OCI-LY3 (cell line): ENCODE measurements at regions not wholly inside any gene's neighbourhood (a gene's known extent, or its start where the extent isn't known, plus 50 kb on each side); places are given as distances from the start of the nearest gene placed in this dataset.

Source experiments
- H2AFZ ChIP-seq: fragments of 200-600, 300-600 bp; shearing (Covaris generic); 2 replicates; pipeline ENCODE4 v1.6.0; 2014; ENCODE audit warnings: antibody characterized with exemption, low read depth, low read length
- H3K27ac ChIP-seq: fragments of 200-600, 300-600 bp; sonication (generic); 2 replicates; pipeline ENCODE4 v1.5.1; 2014; ENCODE audit warnings: mild to moderate bottlenecking, low read length, moderate library complexity, mixed read lengths
- H3K27me3 ChIP-seq: fragments of 200-600, 300-600 bp; sonication (generic); 2 replicates; pipeline ENCODE4 v1.6.1; 2014; ENCODE audit warnings: low read depth, low read length, mixed read lengths
- H3K36me3 ChIP-seq: fragments of 200-600, 300-600 bp; sonication (generic); replicated peaks from 2 replicates; pipeline ENCODE3; 2014; ENCODE audit warnings: low read depth, low read length, mixed read lengths
- H3K4me1 ChIP-seq: fragments of 300-600, 200-600 bp; sonication (generic); 2 replicates; pipeline ENCODE4 v1.6.1; 2014; ENCODE audit warnings: low read length, mixed read lengths
- H3K4me2 ChIP-seq: fragments of 200-600, 300-600 bp; sonication (generic); 2 replicates; pipeline ENCODE4 v1.6.1; 2014; ENCODE audit warnings: low read length, mixed read lengths
- H3K4me3 ChIP-seq: fragments of 300-600, 200-600 bp; sonication (generic); 2 replicates; pipeline ENCODE4 v1.5.1; 2014; ENCODE audit warnings: antibody characterized with exemption, mild to moderate bottlenecking, low read length, moderate library complexity
- H3K79me2 ChIP-seq: fragments of 300-600, 200-600 bp; shearing (Covaris generic); 2 replicates; pipeline ENCODE4 v1.6.1; 2014; ENCODE audit warnings: mild to moderate bottlenecking, low read length, mixed read lengths
- H3K9ac ChIP-seq: fragments of 300-600, 200-600 bp; shearing (Covaris generic); 2 replicates; pipeline ENCODE4 v1.6.0; 2014; ENCODE audit warnings: mild to moderate bottlenecking, low read length, moderate library complexity
- H3K9me3 ChIP-seq: fragments of 200-600, 300-600 bp; shearing (Covaris generic); 2 replicates; pipeline ENCODE4 v1.6.1; 2014; ENCODE audit warnings: low read length, mixed read lengths; ENCODE audit not compliant: insufficient read depth
- H4K20me1 ChIP-seq: fragments of 200-600, 300-600 bp; sonication (generic); 2 replicates; pipeline ENCODE4 v1.6.1; 2016; ENCODE audit warnings: low read length, mixed read lengths; ENCODE audit not compliant: insufficient read depth
- CTCF ChIP-seq: fragments of 200-600, 300-600 bp; sonication (generic); IDR thresholded peaks from 2 replicates; pipeline ENCODE4 v1.5.1; 2014; ENCODE audit warnings: antibody characterized with exemption, low read length, low read depth
- EZH2phosphoT487 ChIP-seq: fragments of 200-600 bp; shearing (Covaris generic); IDR thresholded peaks from 2 replicates; pipeline ENCODE4 v1.6.1; 2018; ENCODE audit warnings: antibody characterized with exemption, mixed run types, low read depth

GRCh38 chr18:39360072-39360471, 1794.5 kb upstream of the CELF4 start:
- H2AFZ ChIP-seq = no peak overlapping the region
- no peaks in the 10 kb centered on the region for H3K27me3 ChIP-seq
- no peak overlapping the region for H3K4me3 ChIP-seq
- H3K79me2 ChIP-seq = no peaks in the 10 kb centered on the region
- H4K20me1 ChIP-seq = no peaks in the 10 kb centered on the region
- H3K4me2 ChIP-seq = no peak overlapping the region
- TF ChIP-seq CTCF = no peak
- no peaks in the 10 kb centered on the region for H3K36me3 ChIP-seq
- H3K9me3 ChIP-seq = no peaks in the 10 kb centered on the region
- no peak overlapping the region for H3K27ac ChIP-seq
- peaks cover 5% of the 10 kb centered on the region for H3K4me1 ChIP-seq
- H3K9ac ChIP-seq = no peak overlapping the region

- H3K4me1 ChIP-seq = peaks cover 10% of the 10 kb centered on the region
- no peak for TF ChIP-seq CTCF
- no peak for TF ChIP-seq EZH2phosphoT487
- no peak overlapping the region for H3K4me2 ChIP-seq
- no peak overlapping the region for H3K27ac ChIP-seq
- H3K9ac ChIP-seq = no peak overlapping the region
- H2AFZ ChIP-seq = no peak overlapping the region
- no peaks in the 10 kb centered on the region for H4K20me1 ChIP-seq
- H3K27me3 ChIP-seq = no peaks in the 10 kb centered on the region
- no peaks in the 10 kb centered on the region for H3K79me2 ChIP-seq
- H3K9me3 ChIP-seq = no peaks in the 10 kb centered on the region
- no peaks in the 10 kb centered on the region for H3K36me3 ChIP-seq
- no peak overlapping the region for H3K4me3 ChIP-seq
Measured at GRCh38 chr18:39359636-39360035, 1794.0 kb upstream of the CELF4 start.

- Histone ChIP-seq H3K9me3 (no peaks in the 10 kb centered on the region), H3K9ac (no peak overlapping the region), H3K27me3 (no peaks in the 10 kb centered on the region), H3K27ac (no peak overlapping the region), H3K4me3 (no peak overlapping the region), H2AFZ (no peak overlapping the region), H3K4me2 (no peak overlapping the region), H4K20me1 (no peaks in the 10 kb centered on the region), H3K36me3 (no peaks in the 10 kb centered on the region), H3K4me1 (peaks cover 10% of the 10 kb centered on the region), H3K79me2 (no peaks in the 10 kb centered on the region)
- TF ChIP-seq EZH2phosphoT487 = no peak
- TF ChIP-seq CTCF = no peak
Measured at GRCh38 chr18:39350945-39351344, 1785.3 kb upstream of the CELF4 start.

GRCh38 chr18:39349801-39350200, 1784.2 kb upstream of the CELF4 start:
- no peaks in the 10 kb centered on the region for H4K20me1 ChIP-seq
- no peaks in the 10 kb centered on the region for H3K27me3 ChIP-seq
- H3K9ac ChIP-seq = no peak overlapping the region
- no peaks in the 10 kb centered on the region for H3K9me3 ChIP-seq
- no peak overlapping the region for H3K4me2 ChIP-seq
- H3K4me3 ChIP-seq = no peak overlapping the region
- no peak overlapping the region for H3K27ac ChIP-seq
- no peak overlapping the region for H2AFZ ChIP-seq
- peaks cover 2% of the 10 kb centered on the region for H3K4me1 ChIP-seq
- H3K79me2 ChIP-seq = no peaks in the 10 kb centered on the region
- no peaks in the 10 kb centered on the region for H3K36me3 ChIP-seq
- TF ChIP-seq CTCF (no peak), EZH2phosphoT487 (no peak)
